ENCODE measurements at regions not wholly inside any gene's neighbourhood (a gene's known extent, or its start where the extent isn't known, plus 50 kb on each side); places are given as distances from the start of the nearest gene placed in this dataset.

DNA sequence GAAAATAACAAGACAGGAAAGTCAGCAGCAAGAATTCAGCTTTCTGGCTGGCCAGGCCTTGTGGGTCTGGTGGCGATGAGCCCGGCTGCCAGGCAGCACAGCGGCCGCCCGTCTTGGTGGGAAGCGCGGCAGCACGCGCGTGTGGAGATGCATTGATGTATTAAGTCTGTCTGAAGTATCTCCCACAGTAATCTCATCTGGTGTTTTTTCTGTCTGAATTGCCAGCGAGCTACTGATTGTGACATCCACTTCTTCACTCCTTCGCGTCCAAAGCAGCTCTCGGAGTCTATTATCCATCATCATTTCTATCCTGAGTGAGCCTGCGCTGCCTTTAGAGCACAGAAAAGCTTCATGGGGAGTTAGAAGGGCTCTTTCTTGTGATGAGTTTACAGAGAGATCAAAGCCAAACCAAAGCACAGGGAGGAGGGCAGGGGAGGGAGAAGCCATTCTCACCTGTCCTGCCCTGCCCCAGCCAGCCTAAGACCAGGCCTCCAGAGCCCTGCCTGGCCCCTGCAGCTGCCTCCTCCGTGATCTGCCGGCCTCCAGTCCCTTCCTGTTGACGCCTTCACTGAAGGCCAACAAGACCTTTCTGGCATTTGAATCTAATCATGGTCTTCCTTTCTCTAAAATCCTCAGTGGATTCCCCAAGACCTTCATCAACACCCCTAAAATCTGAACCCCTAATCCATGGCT is 1419.0 kb downstream of the TBC1D22A start:
- TF ChIP-seq, protein P1, sequence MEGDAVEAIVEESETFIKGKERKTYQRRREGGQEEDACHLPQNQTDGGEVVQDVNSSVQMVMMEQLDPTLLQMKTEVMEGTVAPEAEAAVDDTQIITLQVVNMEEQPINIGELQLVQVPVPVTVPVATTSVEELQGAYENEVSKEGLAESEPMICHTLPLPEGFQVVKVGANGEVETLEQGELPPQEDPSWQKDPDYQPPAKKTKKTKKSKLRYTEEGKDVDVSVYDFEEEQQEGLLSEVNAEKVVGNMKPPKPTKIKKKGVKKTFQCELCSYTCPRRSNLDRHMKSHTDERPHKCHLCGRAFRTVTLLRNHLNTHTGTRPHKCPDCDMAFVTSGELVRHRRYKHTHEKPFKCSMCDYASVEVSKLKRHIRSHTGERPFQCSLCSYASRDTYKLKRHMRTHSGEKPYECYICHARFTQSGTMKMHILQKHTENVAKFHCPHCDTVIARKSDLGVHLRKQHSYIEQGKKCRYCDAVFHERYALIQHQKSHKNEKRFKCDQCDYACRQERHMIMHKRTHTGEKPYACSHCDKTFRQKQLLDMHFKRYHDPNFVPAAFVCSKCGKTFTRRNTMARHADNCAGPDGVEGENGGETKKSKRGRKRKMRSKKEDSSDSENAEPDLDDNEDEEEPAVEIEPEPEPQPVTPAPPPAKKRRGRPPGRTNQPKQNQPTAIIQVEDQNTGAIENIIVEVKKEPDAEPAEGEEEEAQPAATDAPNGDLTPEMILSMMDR (IDR thresholded peaks at IDR 0.05): no peak
- H3K4me1 ChIP-seq: no peaks in the 10 kb centered on the region
- H3K27ac ChIP-seq: no peak overlapping the region
- H3K4me3 ChIP-seq: no peak overlapping the region
- DNase-seq: no peak
- no peak for ATAC-seq
- intact Hi-C loops (cut with DNase I): no loop called here
- H3K9me3 ChIP-seq: no peaks in the 10 kb centered on the region
- H3K36me3 ChIP-seq (ENCODE audit: insufficient read depth in 1 of 2, low read depth in 1 of 2): no peaks in the 10 kb centered on the region
- H3K27me3 ChIP-seq (ENCODE audit: insufficient read depth in 3 of 3, low read length in 2 of 3): peaks cover 0 to 4% (median 2%) of the 10 kb centered on the region in 3 donors
- WGBS, 3 donors: 80 to 85% (median 82%) methylated on average over 18 of the region's 18 CpGs

- H3K27ac ChIP-seq: no peak overlapping the region
- H3K27me3 ChIP-seq (ENCODE audit: insufficient read depth in 3 of 3, low read length in 2 of 3): peaks cover 0 to 4% (median 2%) of the 10 kb centered on the region in 3 donors
- 50 to 52% (median 51%) methylated on average over 4 of the region's 4 CpGs for WGBS, 3 donors
- H3K4me1 ChIP-seq: no peaks in the 10 kb centered on the region
- no peak overlapping the region for H3K4me3 ChIP-seq
- intact Hi-C loops (cut with DNase I): no loop called here
- TF ChIP-seq, protein P1 (IDR thresholded peaks at IDR 0.05): no peak
- H3K9me3 ChIP-seq: no peaks in the 10 kb centered on the region
- H3K36me3 ChIP-seq (ENCODE audit: insufficient read depth in 1 of 2, low read depth in 1 of 2): no peaks in the 10 kb centered on the region
- no peak for DNase-seq
- no peak for ATAC-seq
Observed at GRCh38 chr22:48180631-48181030, 1418.2 kb downstream of the TBC1D22A start.

GRCh38 chr22:48179571-48180546 is 1417.4 kb downstream of the TBC1D22A start:
- no peaks in the 10 kb centered on the region for H3K9me3 ChIP-seq
- no peak for DNase-seq
- TF ChIP-seq, protein P1 (IDR thresholded peaks at IDR 0.05): no peak
- intact Hi-C loops (cut with DNase I): no loop called here
- no peaks in the 10 kb centered on the region for H3K4me1 ChIP-seq
- 72 to 75% (median 73%) methylated on average over 15 of the region's 15 CpGs for WGBS, 3 donors
- peaks cover 0 to 4% (median 2%) of the 10 kb centered on the region in 3 donors for H3K27me3 ChIP-seq (ENCODE audit: insufficient read depth in 3 of 3, low read length in 2 of 3)
- no peak overlapping the region for H3K27ac ChIP-seq
- no peak overlapping the region for H3K4me3 ChIP-seq
- H3K36me3 ChIP-seq (ENCODE audit: insufficient read depth in 1 of 2, low read depth in 1 of 2): no peaks in the 10 kb centered on the region
- ATAC-seq: no peak

- Histone ChIP-seq H3K4me1 (no peaks in the 10 kb centered on the region), H3K27me3 (ENCODE audit: insufficient read depth in 3 of 3, low read length in 2 of 3) (peaks cover 0 to 4% (median 2%) of the 10 kb centered on the region in 3 donors), H3K36me3 (ENCODE audit: insufficient read depth in 1 of 2, low read depth in 1 of 2) (no peaks in the 10 kb centered on the region), H3K27ac (no peak overlapping the region), H3K9me3 (no peaks in the 10 kb centered on the region), H3K4me3 (no peak overlapping the region)
- no peak for ATAC-seq
- intact Hi-C loops (cut with DNase I): no loop called here
- TF ChIP-seq, protein P1 (IDR thresholded peaks at IDR 0.05): no peak
- 85 to 89% (median 86%) methylated on average over 7 of the region's 7 CpGs for WGBS, 3 donors
- DNase-seq: no peak
Observed at GRCh38 chr22:48178536-48178935, 1416.1 kb downstream of the TBC1D22A start.

Data from psoas muscle (tissue), 7 donors.